NCI-H2171 (cell line): ENCODE measurements at regions not wholly inside any gene's neighbourhood (a gene's known extent, or its start where the extent isn't known, plus 50 kb on each side); places are given as distances from the start of the nearest gene placed in this dataset.
A peak's percentile ranks its signal among the peaks of the same experiment; 100 is the strongest.
"Not testable (repeated sequence)": the region's sequence is repeated elsewhere in the genome, so short reads cannot be mapped to it uniquely, and the experiment has no call there.

ENCODE experiments used
- DNase-seq: peaks from one replicate; lab custom pipeline; 2025; lab: John Stamatoyannopoulos, UW

DNA sequence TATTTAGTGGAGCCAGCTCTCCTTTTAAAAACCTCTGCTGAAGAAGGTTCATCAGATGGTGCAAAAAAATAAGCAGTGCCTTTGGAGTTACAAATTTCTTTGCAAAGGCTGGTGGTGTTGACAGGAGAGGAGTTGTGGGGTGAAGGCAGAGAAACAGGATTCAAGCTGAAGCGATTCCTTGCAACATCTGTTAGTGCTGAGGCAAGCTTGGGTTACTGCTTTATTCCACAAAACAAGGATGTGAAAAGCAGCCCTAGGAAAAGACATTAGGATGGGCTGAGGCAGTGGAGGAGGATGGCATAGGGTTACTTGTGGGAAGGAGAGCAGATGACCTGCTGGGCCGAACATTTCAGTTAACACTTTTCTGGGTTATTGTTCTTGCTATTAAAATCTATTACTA lies 390.7 kb downstream of the DLEU7 start:
- no peak for DNase-seq

GRCh38 chr13:50453188-50453587 lies 390.3 kb downstream of the DLEU7 start:
- no peak for DNase-seq

- DNase-seq, result no peak
Measured at GRCh38 chr13:50456111-50456510, 387.4 kb downstream of the DLEU7 start.

GRCh38 chr13:50457415-50458393 lies 385.8 kb downstream of the DLEU7 start:
- DNase-seq, result no peak

DNA sequence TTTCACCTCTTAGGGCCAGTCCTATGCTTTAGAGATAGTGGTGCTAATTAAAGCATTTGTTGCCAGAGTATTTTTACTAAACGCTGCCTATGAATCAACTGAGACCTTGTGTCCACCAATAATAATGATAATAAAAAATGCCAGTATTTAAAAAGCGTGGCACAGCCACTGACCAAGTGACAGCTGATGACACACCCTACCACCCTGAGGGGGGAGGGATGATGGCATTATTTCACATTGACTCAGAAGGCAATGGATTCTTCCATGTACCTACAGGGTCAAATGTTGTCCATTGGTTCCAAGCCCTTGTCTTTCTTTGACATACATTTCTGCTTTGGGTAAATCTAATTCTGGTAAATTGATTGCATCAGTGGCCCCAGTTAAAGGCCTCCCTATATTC lies 384.4 kb downstream of the DLEU7 start:
- no peak for DNase-seq

- DNase-seq, result no peak
Measured at GRCh38 chr13:50459658-50460057, 383.8 kb downstream of the DLEU7 start.

DNA sequence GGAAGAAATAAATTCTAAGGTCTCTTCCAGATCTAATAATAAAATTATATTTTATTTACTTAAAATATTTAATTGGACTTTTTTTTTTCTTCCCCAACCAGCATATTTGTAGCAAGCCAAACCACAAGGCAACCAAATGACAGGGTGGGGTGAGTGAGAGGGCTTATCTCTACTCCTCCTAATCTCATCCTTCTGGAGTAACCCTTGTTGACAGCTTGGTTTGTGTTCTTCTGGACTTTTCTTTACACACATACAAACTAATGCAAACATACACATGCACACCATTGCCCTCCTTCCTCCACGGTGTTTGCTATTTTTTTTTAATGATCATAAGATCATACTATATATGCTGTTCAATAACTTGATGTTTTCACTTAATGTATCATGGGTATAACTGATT lies 383.1 kb downstream of the DLEU7 start:
- no peak for DNase-seq

- no peak for DNase-seq
Measured at GRCh38 chr13:50461189-50461588, 382.3 kb downstream of the DLEU7 start.

DNA sequence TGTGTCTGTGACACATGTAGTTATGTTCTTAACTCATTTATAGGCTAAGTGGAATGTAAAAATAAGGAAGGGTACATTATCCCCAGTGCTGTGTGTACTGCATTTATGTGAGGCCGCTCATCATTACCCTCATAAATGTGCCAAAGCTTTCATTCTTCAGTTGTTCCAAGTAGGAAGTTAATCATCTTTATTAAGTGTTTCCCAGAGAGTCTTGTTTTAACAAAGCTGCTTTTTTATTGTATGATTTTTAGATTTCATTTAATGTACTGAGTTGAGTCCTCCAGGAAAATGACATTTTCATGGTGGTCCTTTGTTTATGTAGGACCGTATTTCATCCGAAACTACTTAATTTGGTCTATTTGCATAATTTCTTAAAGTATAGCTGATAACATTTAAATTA lies 379.8 kb downstream of the DLEU7 start:
- DNase-seq, result no peak

DNA sequence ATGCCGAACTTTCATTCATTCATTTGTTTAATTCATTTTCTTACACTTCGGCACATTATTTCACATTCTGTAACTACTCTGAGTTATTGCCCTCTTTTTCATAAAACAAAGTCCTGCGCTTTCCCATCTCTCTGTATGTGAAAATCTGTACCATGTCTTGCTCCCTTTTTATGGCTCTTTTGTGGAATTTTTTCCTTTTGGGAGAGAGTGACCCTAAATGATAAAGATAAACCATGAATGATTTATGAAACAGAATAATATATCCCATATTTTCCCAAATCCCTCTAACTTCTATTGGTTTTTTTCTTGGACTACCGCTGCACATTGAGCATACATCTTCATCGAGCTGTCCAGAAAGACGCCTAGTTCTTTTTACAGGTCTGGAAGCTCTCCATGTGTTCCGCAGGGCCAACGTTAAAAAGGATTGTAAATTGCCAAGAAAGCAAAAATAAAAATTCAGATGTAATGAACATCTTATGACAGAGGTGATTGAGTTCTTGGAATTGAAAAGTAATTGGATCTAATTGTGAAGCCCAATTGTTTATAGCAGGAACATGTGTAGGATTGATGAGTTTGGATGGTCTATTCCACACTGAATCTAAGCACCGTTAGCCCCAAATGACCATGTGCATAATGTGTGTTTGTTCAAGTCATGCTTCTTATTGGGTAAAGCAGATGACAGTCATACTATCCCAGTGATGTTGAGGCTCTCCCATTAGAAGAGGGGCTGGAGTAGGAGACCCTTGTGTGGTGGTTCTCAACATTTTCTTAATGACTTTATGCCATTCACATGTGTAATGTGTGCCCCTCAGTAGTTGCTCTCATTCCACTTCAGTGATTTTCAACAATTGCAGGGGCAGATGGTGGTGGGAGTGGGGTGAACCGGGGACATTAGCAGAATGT lies 378.9 kb downstream of the DLEU7 start:
- peak; percentile 17 for DNase-seq

DNA sequence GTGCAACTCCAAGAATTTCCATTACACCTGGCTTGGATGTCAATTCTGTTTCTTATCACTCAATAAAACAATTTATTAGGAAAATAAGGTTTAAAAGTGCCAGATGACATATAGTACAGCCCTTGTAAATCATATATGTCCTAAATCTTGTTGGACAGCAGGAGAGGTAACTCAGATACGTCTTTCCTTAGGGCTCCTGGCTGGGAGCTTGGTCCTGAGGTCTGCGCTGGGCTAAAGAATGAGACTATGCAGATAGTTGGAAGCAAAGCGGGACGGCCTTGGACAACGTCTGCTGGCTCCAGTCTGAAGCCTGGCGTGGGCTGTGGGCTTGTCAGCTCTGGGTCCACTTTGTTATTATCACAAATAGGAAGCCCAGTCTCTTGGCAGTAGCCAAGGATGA lies 377.0 kb downstream of the DLEU7 start:
- DNase-seq, result no peak

DNA sequence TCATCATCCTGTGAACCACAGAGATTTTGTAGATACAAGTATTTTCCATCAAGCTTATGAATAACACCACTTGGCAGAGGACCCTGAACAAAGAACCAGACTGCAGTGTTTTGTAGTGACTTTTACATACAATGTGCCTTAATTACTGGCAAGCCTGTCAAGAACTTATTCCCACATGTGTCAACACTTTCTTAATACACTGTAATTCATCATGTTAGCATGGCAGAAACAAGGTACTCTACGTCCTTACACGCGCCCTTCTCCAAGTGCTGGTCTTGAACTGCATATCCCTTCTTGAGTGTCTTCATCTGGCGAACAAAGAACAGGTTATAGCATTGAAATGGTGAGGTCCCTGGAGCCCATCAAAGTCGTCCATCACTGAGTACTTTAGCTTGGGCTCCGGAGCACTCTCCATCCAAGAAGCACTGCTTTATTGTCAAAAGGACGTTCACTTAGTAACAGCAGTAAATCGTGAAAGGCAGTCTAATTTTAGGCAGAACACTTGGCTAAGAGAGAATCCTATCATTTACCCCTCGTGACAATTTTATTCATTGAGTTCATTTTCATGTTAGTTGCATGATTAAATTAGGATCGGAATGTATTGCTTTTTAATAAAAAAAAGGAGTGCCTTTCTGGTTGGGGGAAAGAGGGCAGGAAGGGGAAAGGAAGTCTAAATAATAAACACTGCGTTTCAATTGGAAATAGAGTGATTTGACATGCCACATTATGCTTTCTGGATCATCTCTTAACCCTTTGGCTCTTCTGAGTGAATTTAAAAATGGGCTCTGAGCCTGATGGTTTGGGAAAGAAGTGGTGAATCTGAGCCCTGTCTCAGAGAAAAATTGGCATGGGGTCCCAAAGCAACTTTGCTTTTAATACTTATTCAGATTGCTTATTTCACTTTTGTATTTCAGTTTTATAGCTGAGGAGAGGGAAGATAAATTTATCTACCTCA lies 376.1 kb downstream of the DLEU7 start:
- no peak for DNase-seq

DNA sequence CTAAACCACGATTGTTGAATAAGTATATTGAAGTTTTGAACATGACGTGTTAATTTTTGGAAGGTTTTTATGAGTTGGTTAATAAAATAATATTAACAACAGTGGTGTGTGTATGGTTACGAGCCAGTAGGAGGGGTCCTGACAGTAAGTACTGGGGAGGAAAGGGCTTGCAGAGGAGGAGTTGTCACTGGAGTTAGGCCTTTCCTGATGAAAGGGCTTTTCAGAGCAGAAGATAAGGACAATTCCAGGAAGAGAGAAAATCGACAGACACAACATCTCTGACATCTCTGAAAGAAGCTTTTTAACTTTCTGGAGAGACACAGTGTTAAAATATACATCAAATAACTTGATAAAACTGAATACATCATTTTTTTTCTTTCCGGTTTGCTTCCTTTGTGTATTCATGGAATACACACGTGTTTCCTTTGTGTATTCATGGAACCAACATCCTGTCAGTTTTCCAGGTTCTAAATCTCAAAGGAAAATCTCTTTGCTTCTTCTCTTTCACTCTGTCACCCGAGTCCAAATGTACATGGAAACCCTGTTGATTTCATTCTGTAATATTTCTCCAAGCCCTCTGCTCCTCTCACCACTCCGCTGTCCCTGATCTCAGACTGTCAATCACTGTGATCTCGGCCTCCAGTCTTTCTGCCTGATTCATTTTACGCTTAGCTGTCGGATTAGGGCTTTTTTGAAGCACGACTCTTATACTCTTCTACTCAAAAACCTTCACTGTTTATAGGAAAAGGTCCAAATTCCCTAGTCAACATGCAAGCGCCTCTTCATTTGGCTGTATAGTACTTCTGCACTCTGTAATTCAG lies 374.4 kb downstream of the DLEU7 start:
- DNase-seq, result no peak

GRCh38 chr13:50473050-50473449 lies 370.4 kb downstream of the DLEU7 start:
- DNase-seq, result not testable (repeated sequence)

- DNase-seq, result no peak
Measured at GRCh38 chr13:50474088-50474662, 369.3 kb downstream of the DLEU7 start.

DNA sequence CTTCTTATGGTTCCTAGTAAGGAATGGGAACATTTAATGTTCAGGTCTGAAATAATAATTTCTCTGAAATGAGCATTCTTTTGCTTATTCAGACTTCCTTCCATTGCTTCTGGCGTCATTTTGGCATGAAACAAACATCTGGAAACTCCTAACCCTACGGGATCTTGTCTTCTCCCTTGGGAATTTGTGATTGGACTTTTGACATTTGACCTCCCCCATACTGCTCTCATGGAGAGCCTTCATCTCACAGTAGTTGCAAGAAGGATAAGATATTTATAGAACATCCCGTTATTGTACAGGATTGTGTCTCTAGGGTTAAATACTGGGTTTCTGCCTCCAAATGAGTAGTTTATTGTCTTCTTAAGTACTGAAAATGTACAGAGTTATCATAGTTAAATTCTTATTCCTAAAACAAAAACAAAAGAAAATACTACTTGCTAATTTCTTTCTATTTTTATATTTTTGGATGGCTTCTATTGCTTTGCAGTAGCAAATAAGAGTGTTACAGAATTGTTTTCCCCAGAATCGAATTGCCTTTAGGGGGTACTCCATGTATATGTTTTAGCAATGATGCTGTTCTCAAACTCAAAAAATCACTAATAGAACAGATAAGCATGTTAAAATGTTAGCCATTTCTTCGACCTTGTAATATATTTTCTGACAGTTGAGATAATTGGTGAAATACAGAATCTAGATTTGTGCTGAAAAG lies 366.8 kb downstream of the DLEU7 start:
- DNase-seq, result no peak

DNA sequence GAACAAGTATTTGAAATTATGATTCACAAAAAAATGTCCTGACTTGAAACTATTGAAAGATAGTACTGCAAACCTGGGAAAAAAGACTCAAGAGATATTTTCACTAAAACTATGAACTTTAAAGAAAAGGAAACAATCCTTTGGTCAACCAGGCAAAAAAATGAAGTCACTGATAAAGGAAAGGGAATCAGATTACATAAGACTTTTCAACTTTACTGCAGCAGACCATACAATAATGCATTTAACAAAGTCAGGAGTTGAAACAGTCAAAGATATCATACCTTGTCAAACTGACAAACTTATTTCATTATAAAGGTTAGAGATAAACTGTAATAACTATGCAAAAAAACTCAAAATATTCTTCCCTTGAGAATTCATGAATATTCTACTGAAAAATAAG lies 361.6 kb downstream of the DLEU7 start:
- DNase-seq, result no peak

- DNase-seq, result no peak
Measured at GRCh38 chr13:50483416-50483815, 360.1 kb downstream of the DLEU7 start.

GRCh38 chr13:50484472-50485113 lies 358.9 kb downstream of the DLEU7 start:
- no peak for DNase-seq
